ENCODE measurements at regions not wholly inside any gene's neighbourhood (a gene's known extent, or its start where the extent isn't known, plus 50 kb on each side); places are given as distances from the start of the nearest gene placed in this dataset.

- TF ChIP-seq CTCF (IDR thresholded peaks at IDR 0.05), result no peak
- TF ChIP-seq POLR2A (IDR thresholded peaks at IDR 0.05), result no peak
Measured at GRCh38 chrX:103437147-103437873, 61.0 kb downstream of the BEX3 start.

All from thyroid gland (tissue), 4 donors.